GM18520 (cell line): ENCODE measurements at regions not wholly inside any gene's neighbourhood (a gene's known extent, or its start where the extent isn't known, plus 50 kb on each side); places are given as distances from the start of the nearest gene placed in this dataset.
"Not testable (repeated sequence)": the region's sequence is repeated elsewhere in the genome, so short reads cannot be mapped to it uniquely, and the experiment has no call there.

ENCODE experiments used
- ATAC-seq: cut with Tn5 transposase; IDR thresholded peaks from one replicate; pipeline ENCODE4 v1.9.1; 2021; ENCODE audit not compliant: unreplicated experiment

GRCh38 chr3:31321620-31322019 is 211.1 kb upstream of the STT3B start:
- ATAC-seq = no peak

GRCh38 chr3:31322460-31322859 is 210.3 kb upstream of the STT3B start:
- ATAC-seq = no peak

GRCh38 chr3:31327826-31328357 is 204.8 kb upstream of the STT3B start:
- not testable (repeated sequence) for ATAC-seq

- no peak for ATAC-seq
These were observed 201.4 kb upstream of the STT3B start for GRCh38 chr3:31331278-31331677.

GRCh38 chr3:31341130-31341529 is 191.6 kb upstream of the STT3B start:
- no peak for ATAC-seq

GRCh38 chr3:31343075-31343474 is 189.7 kb upstream of the STT3B start:
- no peak for ATAC-seq

- ATAC-seq = no peak
These were observed 187.1 kb upstream of the STT3B start for GRCh38 chr3:31345581-31345980.

- ATAC-seq = no peak
These were observed 186.2 kb upstream of the STT3B start for GRCh38 chr3:31346542-31346979.

- ATAC-seq = no peak
These were observed 183.6 kb upstream of the STT3B start for GRCh38 chr3:31349001-31349748.

- ATAC-seq = no peak
These were observed 182.4 kb upstream of the STT3B start for GRCh38 chr3:31350307-31350706.

GRCh38 chr3:31352331-31352730 is 180.4 kb upstream of the STT3B start:
- ATAC-seq = no peak

GRCh38 chr3:31353166-31353565 is 179.6 kb upstream of the STT3B start:
- no peak for ATAC-seq

GRCh38 chr3:31354373-31354772 is 178.4 kb upstream of the STT3B start:
- ATAC-seq = no peak

GRCh38 chr3:31355807-31356206 is 176.9 kb upstream of the STT3B start:
- no peak for ATAC-seq

GRCh38 chr3:31356941-31357340 is 175.8 kb upstream of the STT3B start:
- ATAC-seq = no peak

- ATAC-seq = no peak
These were observed 175.3 kb upstream of the STT3B start for GRCh38 chr3:31357451-31357850.

GRCh38 chr3:31358473-31359070 is 174.2 kb upstream of the STT3B start:
- ATAC-seq = no peak

- no peak for ATAC-seq
These were observed 171.1 kb upstream of the STT3B start for GRCh38 chr3:31361371-31362273.

- no peak for ATAC-seq
These were observed 168.5 kb upstream of the STT3B start for GRCh38 chr3:31364188-31364587.

GRCh38 chr3:31364711-31365110 is 168.0 kb upstream of the STT3B start:
- no peak for ATAC-seq

- ATAC-seq = no peak
These were observed 165.2 kb upstream of the STT3B start for GRCh38 chr3:31367518-31367917.
